GM23338 (cell line): ENCODE measurements at regions not wholly inside any gene's neighbourhood (a gene's known extent, or its start where the extent isn't known, plus 50 kb on each side); places are given as distances from the start of the nearest gene placed in this dataset.

Experiments
- EZH2 ChIP-seq: fragments of 200-600 bp; sonication (generic); IDR thresholded peaks from one replicate; pipeline ENCODE4 v1.8.0; 2017; ENCODE audit warnings: antibody characterized with exemption, mild to moderate bottlenecking, low read depth; ENCODE audit not compliant: unreplicated experiment
- EZH2phosphoT487 ChIP-seq: fragments of 200-600 bp; sonication (generic); IDR thresholded peaks from one replicate; pipeline ENCODE4 v1.8.1; 2018; ENCODE audit warnings: antibody characterized with exemption; ENCODE audit not compliant: unreplicated experiment
- POLR2AphosphoS5 ChIP-seq: IDR thresholded peaks from 2 replicates; pipeline ENCODE4 v1.6.1; 2016; ENCODE audit warnings: antibody characterized with exemption, low read depth
- TF ChIP-seq, protein P1 (sequence below), 2 experiments: fragments of 200-600 bp in 1 of 2; sonication (generic) in 1 of 2; conservative IDR thresholded peaks; 2 replicates each; pipeline versions ENCODE4 v1.5.1 to v1.6.1; 2016 to 2017; ENCODE audit warnings: antibody characterized with exemption in 2 of 2, low read depth in 2 of 2, mild to moderate bottlenecking in 2 of 2, moderate library complexity in 1 of 2

DNA sequence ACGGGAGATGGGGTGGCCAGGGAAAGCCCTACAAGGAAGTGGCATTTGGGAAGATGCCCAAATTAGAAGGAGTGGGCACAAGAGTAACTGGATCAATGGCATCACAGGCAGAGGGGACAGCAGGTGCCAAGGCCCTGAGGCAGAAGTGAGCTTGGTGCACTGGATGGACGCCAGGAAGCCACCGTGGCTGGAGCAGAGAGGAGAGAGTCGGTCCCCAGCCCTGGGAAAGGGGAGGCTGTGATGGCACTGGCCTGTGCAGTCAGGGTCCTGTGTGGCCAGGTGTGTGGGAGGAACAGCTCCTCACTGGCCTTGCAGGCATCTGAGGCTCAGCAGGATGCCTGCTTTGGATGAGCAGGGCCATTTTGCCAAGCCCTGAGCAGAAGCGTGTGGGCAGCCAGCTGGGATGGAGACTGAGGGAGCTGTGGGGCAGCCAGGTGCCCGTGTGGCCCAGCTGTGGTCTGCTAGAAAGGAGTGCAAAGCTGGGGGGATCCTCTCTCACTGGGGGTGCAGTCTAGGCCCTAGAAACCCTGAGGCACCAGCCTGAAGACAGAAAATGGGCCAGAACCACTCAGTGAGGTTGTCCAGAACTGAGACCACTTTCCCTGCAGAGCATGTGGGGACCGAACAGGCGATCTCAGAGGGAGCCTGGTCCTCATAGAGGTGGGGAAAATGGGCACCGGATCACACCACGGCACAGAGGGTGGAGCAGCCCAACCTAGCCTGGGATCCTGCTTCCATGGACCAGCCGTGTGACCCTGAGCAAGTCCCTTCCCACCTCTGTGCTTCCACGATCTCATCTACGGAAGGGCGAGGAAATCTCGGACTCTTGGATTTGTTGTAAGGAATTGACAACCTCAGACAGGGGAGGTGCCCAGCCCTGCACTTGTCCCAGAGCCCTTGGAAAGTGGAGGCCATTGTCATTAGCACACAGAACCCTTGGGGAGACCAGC lies 78.6 kb upstream of the RTL6 start:
- no peak for TF ChIP-seq EZH2
- TF ChIP-seq, protein P1, sequence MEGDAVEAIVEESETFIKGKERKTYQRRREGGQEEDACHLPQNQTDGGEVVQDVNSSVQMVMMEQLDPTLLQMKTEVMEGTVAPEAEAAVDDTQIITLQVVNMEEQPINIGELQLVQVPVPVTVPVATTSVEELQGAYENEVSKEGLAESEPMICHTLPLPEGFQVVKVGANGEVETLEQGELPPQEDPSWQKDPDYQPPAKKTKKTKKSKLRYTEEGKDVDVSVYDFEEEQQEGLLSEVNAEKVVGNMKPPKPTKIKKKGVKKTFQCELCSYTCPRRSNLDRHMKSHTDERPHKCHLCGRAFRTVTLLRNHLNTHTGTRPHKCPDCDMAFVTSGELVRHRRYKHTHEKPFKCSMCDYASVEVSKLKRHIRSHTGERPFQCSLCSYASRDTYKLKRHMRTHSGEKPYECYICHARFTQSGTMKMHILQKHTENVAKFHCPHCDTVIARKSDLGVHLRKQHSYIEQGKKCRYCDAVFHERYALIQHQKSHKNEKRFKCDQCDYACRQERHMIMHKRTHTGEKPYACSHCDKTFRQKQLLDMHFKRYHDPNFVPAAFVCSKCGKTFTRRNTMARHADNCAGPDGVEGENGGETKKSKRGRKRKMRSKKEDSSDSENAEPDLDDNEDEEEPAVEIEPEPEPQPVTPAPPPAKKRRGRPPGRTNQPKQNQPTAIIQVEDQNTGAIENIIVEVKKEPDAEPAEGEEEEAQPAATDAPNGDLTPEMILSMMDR (conservative IDR thresholded peaks at IDR 0.05; ENCODE audit: low read depth in 2 of 2), result no peak
- TF ChIP-seq POLR2AphosphoS5, result no peak
- no peak for TF ChIP-seq EZH2phosphoT487
